Nephron progenitor cell (in vitro differentiated cells): ENCODE measurements at regions not wholly inside any gene's neighbourhood (a gene's known extent, or its start where the extent isn't known, plus 50 kb on each side); places are given as distances from the start of the nearest gene placed in this dataset.
A peak's percentile ranks its signal among the peaks of the same experiment; 100 is the strongest.

Experiments used
- DNase-seq: peaks from one replicate; pipeline ENCODE4 v3.0.0; 2021
- H3K27ac Mint-ChIP-seq: 2 replicates; pipeline ENCODE4 v1.8.0; 2021; ENCODE audit warnings: mild to moderate bottlenecking, moderate library complexity, mixed read lengths
- H3K27me3 Mint-ChIP-seq: 2 replicates; pipeline ENCODE4 v1.8.0; 2021; ENCODE audit warnings: mild to moderate bottlenecking, low read depth, mixed read lengths; ENCODE audit not compliant: poor library complexity
- H3K36me3 Mint-ChIP-seq: 2 replicates; pipeline ENCODE4 v1.8.0; 2021; ENCODE audit warnings: low read depth, mixed read lengths
- H3K4me1 Mint-ChIP-seq: 2 replicates; pipeline ENCODE4 v1.8.0; 2021; ENCODE audit warnings: mixed read lengths
- H3K4me3 Mint-ChIP-seq: 2 replicates; pipeline ENCODE4 v1.8.0; 2021; ENCODE audit warnings: mild to moderate bottlenecking, moderate library complexity, mixed read lengths
- H3K9me3 Mint-ChIP-seq: 2 replicates; pipeline ENCODE4 v1.8.0; 2021; ENCODE audit warnings: mild to moderate bottlenecking, moderate library complexity, mixed read lengths
- CTCF ChIP-seq: fragments of 200-600 bp; sonication (generic); IDR thresholded peaks from 2 replicates; pipeline ENCODE4 v1.5.0; 2021; ENCODE audit warnings: antibody characterized with exemption

GRCh38 chr11:96664110-96664509, 274.3 kb downstream of the JRKL start:
- TF ChIP-seq CTCF, result no peak
- Mint-ChIP-seq H3K4me3 (no peak overlapping the region), H3K27me3 (no peaks in the 10 kb centered on the region), H3K36me3 (no peaks in the 10 kb centered on the region), H3K9me3 (no peaks in the 10 kb centered on the region), H3K27ac (no peak overlapping the region), H3K4me1 (no peaks in the 10 kb centered on the region)
- DNase-seq, result no peak

GRCh38 chr11:96680211-96681018, 290.6 kb downstream of the JRKL start:
- Mint-ChIP-seq H3K9me3 (peaks cover 4% of the 10 kb centered on the region), H3K27me3 (no peaks in the 10 kb centered on the region), H3K27ac (peak overlapping the region; percentile 40), H3K4me1 (no peaks in the 10 kb centered on the region), H3K4me3 (no peak overlapping the region), H3K36me3 (no peaks in the 10 kb centered on the region)
- no peak for TF ChIP-seq CTCF
- no peak for DNase-seq

- Mint-ChIP-seq H3K27me3 (no peaks in the 10 kb centered on the region), H3K27ac (no peak overlapping the region), H3K4me1 (no peaks in the 10 kb centered on the region), H3K9me3 (peaks cover 4% of the 10 kb centered on the region), H3K36me3 (no peaks in the 10 kb centered on the region), H3K4me3 (no peak overlapping the region)
- TF ChIP-seq CTCF, result no peak
- DNase-seq, result no peak
Observed at GRCh38 chr11:96681019-96681716, 291.4 kb downstream of the JRKL start.

GRCh38 chr11:96694338-96694737, 304.5 kb downstream of the JRKL start:
- no peak for TF ChIP-seq CTCF
- H3K9me3 Mint-ChIP-seq, result no peaks in the 10 kb centered on the region
- DNase-seq, result no peak
- no peaks in the 10 kb centered on the region for H3K36me3 Mint-ChIP-seq
- H3K27ac Mint-ChIP-seq, result no peak overlapping the region
- H3K4me1 Mint-ChIP-seq, result peaks cover 8% of the 10 kb centered on the region
- H3K4me3 Mint-ChIP-seq, result no peak overlapping the region
- H3K27me3 Mint-ChIP-seq, result peaks cover 4% of the 10 kb centered on the region

- Mint-ChIP-seq H3K4me1 (peaks cover 8% of the 10 kb centered on the region), H3K9me3 (no peaks in the 10 kb centered on the region), H3K27me3 (peaks cover under 1% of the 10 kb centered on the region), H3K27ac (peak overlapping the region; percentile 85), H3K36me3 (no peaks in the 10 kb centered on the region), H3K4me3 (no peak overlapping the region)
- no peak for DNase-seq
- TF ChIP-seq CTCF, result no peak
Observed at GRCh38 chr11:96696731-96697130, 306.9 kb downstream of the JRKL start.
